Effector memory CD4-positive, alpha-beta T cell (primary cell): ENCODE measurements at regions not wholly inside any gene's neighbourhood (a gene's known extent, or its start where the extent isn't known, plus 50 kb on each side); places are given as distances from the start of the nearest gene placed in this dataset.

Experiments used
- DNase-seq, 3 donors: peaks; one replicate each; pipeline ENCODE4 v3.0.0-alpha.2; 2020
- H3K27ac ChIP-seq: 2 replicates; pipeline ENCODE4 v1.7.0; 2013; ENCODE audit warnings: mild to moderate bottlenecking, low read length, moderate library complexity; ENCODE audit not compliant: insufficient read depth, poor library complexity, severe bottlenecking
- H3K27me3 ChIP-seq: replicated peaks from 2 replicates; pipeline ENCODE4 v1.7.0; 2013; ENCODE audit warnings: mild to moderate bottlenecking, low read length; ENCODE audit not compliant: insufficient read depth, control insufficient read depth, poor library complexity, severe bottlenecking
- H3K36me3 ChIP-seq: 2 replicates; pipeline ENCODE4 v1.7.0; 2013; ENCODE audit warnings: mild to moderate bottlenecking, low read length, moderate library complexity; ENCODE audit not compliant: control insufficient read depth, insufficient read depth
- H3K4me1 ChIP-seq: 2 replicates; pipeline ENCODE4 v1.7.0; 2013; ENCODE audit warnings: low read length, mild to moderate bottlenecking; ENCODE audit not compliant: control insufficient read depth, insufficient read depth, poor library complexity, severe bottlenecking
- H3K4me3 ChIP-seq: 2 replicates; pipeline ENCODE4 v1.7.0; 2013; ENCODE audit warnings: low read length, low read depth, mild to moderate bottlenecking; ENCODE audit not compliant: insufficient read depth, poor library complexity, severe bottlenecking
- H3K9me3 ChIP-seq: 2 replicates; pipeline ENCODE4 v1.7.0; 2013; ENCODE audit warnings: mild to moderate bottlenecking, low read length, moderate library complexity; ENCODE audit not compliant: control insufficient read depth

- H3K4me3 ChIP-seq: no peak overlapping the region
- no peaks in the 10 kb centered on the region for H3K4me1 ChIP-seq
- H3K9me3 ChIP-seq: no peaks in the 10 kb centered on the region
- H3K27ac ChIP-seq: no peak overlapping the region
- no peak for DNase-seq
- H3K36me3 ChIP-seq: no peaks in the 10 kb centered on the region
- H3K27me3 ChIP-seq: no peaks in the 10 kb centered on the region
These were observed 251.4 kb upstream of the HABP2 start for GRCh38 chr10:113301342-113301984.

GRCh38 chr10:113302062-113302461, 250.8 kb upstream of the HABP2 start:
- no peaks in the 10 kb centered on the region for H3K27me3 ChIP-seq
- no peaks in the 10 kb centered on the region for H3K4me1 ChIP-seq
- no peaks in the 10 kb centered on the region for H3K36me3 ChIP-seq
- DNase-seq: no peak
- no peaks in the 10 kb centered on the region for H3K9me3 ChIP-seq
- no peak overlapping the region for H3K27ac ChIP-seq
- H3K4me3 ChIP-seq: no peak overlapping the region

GRCh38 chr10:113303544-113304146, 249.2 kb upstream of the HABP2 start:
- Histone ChIP-seq H3K9me3 (no peaks in the 10 kb centered on the region), H3K27me3 (no peaks in the 10 kb centered on the region), H3K36me3 (no peaks in the 10 kb centered on the region), H3K4me3 (no peak overlapping the region), H3K27ac (no peak overlapping the region), H3K4me1 (no peaks in the 10 kb centered on the region)
- no peak for DNase-seq

GRCh38 chr10:113304726-113305125, 248.1 kb upstream of the HABP2 start:
- Histone ChIP-seq H3K36me3 (no peaks in the 10 kb centered on the region), H3K4me1 (no peaks in the 10 kb centered on the region), H3K4me3 (no peak overlapping the region), H3K9me3 (no peaks in the 10 kb centered on the region), H3K27me3 (no peaks in the 10 kb centered on the region), H3K27ac (no peak overlapping the region)
- no peak for DNase-seq

GRCh38 chr10:113305871-113306270, 247.0 kb upstream of the HABP2 start:
- no peaks in the 10 kb centered on the region for H3K4me1 ChIP-seq
- H3K9me3 ChIP-seq: no peaks in the 10 kb centered on the region
- DNase-seq: no peak
- no peak overlapping the region for H3K27ac ChIP-seq
- H3K36me3 ChIP-seq: no peaks in the 10 kb centered on the region
- H3K4me3 ChIP-seq: no peak overlapping the region
- no peaks in the 10 kb centered on the region for H3K27me3 ChIP-seq

GRCh38 chr10:113309791-113310190, 243.1 kb upstream of the HABP2 start:
- Histone ChIP-seq H3K4me1 (no peaks in the 10 kb centered on the region), H3K36me3 (no peaks in the 10 kb centered on the region), H3K9me3 (no peaks in the 10 kb centered on the region), H3K27me3 (no peaks in the 10 kb centered on the region), H3K4me3 (no peak overlapping the region), H3K27ac (no peak overlapping the region)
- no peak for DNase-seq

- Histone ChIP-seq H3K9me3 (no peaks in the 10 kb centered on the region), H3K27ac (no peak overlapping the region), H3K4me1 (no peaks in the 10 kb centered on the region), H3K27me3 (no peaks in the 10 kb centered on the region), H3K36me3 (no peaks in the 10 kb centered on the region), H3K4me3 (no peak overlapping the region)
- no peak for DNase-seq
These were observed 242.5 kb upstream of the HABP2 start for GRCh38 chr10:113310347-113310746.

GRCh38 chr10:113313048-113313602, 239.7 kb upstream of the HABP2 start:
- Histone ChIP-seq H3K36me3 (no peaks in the 10 kb centered on the region), H3K4me1 (no peaks in the 10 kb centered on the region), H3K9me3 (no peaks in the 10 kb centered on the region), H3K27me3 (no peaks in the 10 kb centered on the region), H3K27ac (no peak overlapping the region), H3K4me3 (no peak overlapping the region)
- no peak for DNase-seq

- DNase-seq: no peak
- Histone ChIP-seq H3K36me3 (no peaks in the 10 kb centered on the region), H3K9me3 (no peaks in the 10 kb centered on the region), H3K27ac (no peak overlapping the region), H3K4me1 (no peaks in the 10 kb centered on the region), H3K27me3 (no peaks in the 10 kb centered on the region), H3K4me3 (no peak overlapping the region)
These were observed 239.1 kb upstream of the HABP2 start for GRCh38 chr10:113313722-113314121.

- H3K27ac ChIP-seq: no peak overlapping the region
- no peak for DNase-seq
These were observed 236.3 kb upstream of the HABP2 start for GRCh38 chr10:113316506-113316905.

More at GRCh38 chr10:113316506-113316905, 236.3 kb upstream of the HABP2 start:
- Histone ChIP-seq H3K4me3 (no peak overlapping the region), H3K9me3 (no peaks in the 10 kb centered on the region), H3K4me1 (no peaks in the 10 kb centered on the region), H3K27me3 (no peaks in the 10 kb centered on the region), H3K36me3 (no peaks in the 10 kb centered on the region)
